ENCODE measurements at regions not wholly inside any gene's neighbourhood (a gene's known extent, or its start where the extent isn't known, plus 50 kb on each side); places are given as distances from the start of the nearest gene placed in this dataset.

DNA sequence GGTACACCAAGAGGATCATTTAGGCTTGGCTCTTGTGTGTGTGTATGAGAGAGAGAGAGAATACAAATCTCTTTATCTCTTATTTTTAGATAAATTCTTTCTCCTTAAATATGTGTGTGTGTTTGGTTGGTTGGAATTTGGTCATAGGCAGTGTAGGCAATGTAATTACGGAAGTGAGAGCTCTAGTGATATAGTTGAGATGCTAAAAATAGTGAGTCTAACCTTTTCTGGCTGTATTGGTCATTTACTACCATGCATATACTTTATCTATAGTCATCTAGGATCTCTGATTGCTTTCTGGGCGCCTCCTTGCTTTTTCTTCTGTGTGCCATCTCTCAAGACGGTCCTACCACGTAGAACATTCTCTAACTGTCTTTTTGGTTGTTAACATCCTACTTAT, 250.2 kb downstream of the NUF2 start:
- DNase-seq (no peak), ATAC-seq (no peak)
- no peaks in the 10 kb centered on the region for H3K4me1 ChIP-seq
- TF ChIP-seq, protein P1, sequence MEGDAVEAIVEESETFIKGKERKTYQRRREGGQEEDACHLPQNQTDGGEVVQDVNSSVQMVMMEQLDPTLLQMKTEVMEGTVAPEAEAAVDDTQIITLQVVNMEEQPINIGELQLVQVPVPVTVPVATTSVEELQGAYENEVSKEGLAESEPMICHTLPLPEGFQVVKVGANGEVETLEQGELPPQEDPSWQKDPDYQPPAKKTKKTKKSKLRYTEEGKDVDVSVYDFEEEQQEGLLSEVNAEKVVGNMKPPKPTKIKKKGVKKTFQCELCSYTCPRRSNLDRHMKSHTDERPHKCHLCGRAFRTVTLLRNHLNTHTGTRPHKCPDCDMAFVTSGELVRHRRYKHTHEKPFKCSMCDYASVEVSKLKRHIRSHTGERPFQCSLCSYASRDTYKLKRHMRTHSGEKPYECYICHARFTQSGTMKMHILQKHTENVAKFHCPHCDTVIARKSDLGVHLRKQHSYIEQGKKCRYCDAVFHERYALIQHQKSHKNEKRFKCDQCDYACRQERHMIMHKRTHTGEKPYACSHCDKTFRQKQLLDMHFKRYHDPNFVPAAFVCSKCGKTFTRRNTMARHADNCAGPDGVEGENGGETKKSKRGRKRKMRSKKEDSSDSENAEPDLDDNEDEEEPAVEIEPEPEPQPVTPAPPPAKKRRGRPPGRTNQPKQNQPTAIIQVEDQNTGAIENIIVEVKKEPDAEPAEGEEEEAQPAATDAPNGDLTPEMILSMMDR (IDR thresholded peaks at IDR 0.05), result no peak
- TF ChIP-seq POLR2A (IDR thresholded peaks at IDR 0.05), result no peak
- no peak overlapping the region for H3K27ac ChIP-seq
- no peak overlapping the region for H3K4me3 ChIP-seq
- H3K9me3 ChIP-seq, result no peaks in the 10 kb centered on the region
- H3K36me3 ChIP-seq, result no peaks in the 10 kb centered on the region
- 45% methylated on average over 4 of the region's 4 CpGs for WGBS (ENCODE audit: insufficient coverage, low coverage, low lambda C conversion rate, missing lambda C conversion rate)
- no peaks in the 10 kb centered on the region for H3K27me3 ChIP-seq
- intact Hi-C loops (cut with DNase I), result no loop called here

DNA sequence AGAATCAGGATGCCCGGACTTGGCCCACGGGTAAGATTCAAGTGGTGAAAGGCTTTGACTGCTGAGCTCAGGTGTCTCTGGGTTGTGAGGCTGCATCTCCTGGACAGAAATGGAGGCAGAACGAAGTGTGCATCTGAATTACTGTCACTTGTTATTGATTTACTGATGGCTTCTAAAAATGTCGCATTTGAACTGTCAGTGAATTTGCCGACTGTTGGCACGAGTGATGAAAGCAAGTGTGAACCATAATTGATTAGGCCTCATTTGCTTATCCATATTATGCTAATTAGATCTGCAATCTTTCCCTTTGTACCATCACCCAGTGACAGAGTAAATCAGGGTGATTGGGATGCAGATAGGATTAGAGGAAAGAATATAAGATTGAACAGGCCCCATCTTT, 252.4 kb downstream of the NUF2 start:
- Histone ChIP-seq H3K9me3 (no peaks in the 10 kb centered on the region), H3K27me3 (no peaks in the 10 kb centered on the region), H3K36me3 (no peaks in the 10 kb centered on the region), H3K4me3 (no peak overlapping the region), H3K4me1 (no peaks in the 10 kb centered on the region), H3K27ac (no peak overlapping the region)
- 72% methylated on average over 6 of the region's 6 CpGs for WGBS (ENCODE audit: insufficient coverage, low coverage, low lambda C conversion rate, missing lambda C conversion rate)
- no peak for ATAC-seq
- DNase-seq, result no peak
- TF ChIP-seq, protein P1 (IDR thresholded peaks at IDR 0.05), result no peak
- TF ChIP-seq POLR2A (IDR thresholded peaks at IDR 0.05), result no peak
- intact Hi-C loops (cut with DNase I), result no loop called here

- TF ChIP-seq, protein P1 (IDR thresholded peaks at IDR 0.05), result no peak
- TF ChIP-seq POLR2A (IDR thresholded peaks at IDR 0.05), result no peak
- H3K4me1 ChIP-seq, result peaks cover 0 to 4% (median 0%) of the 10 kb centered on the region in 4 donors
- WGBS (ENCODE audit: insufficient coverage, low coverage, low lambda C conversion rate, missing lambda C conversion rate), result 32% methylated on average over 2 of the region's 3 CpGs
- H3K27ac ChIP-seq, result no peak overlapping the region
- H3K36me3 ChIP-seq, result no peaks in the 10 kb centered on the region
- no peak for DNase-seq
- H3K4me3 ChIP-seq, result no peak overlapping the region
- ATAC-seq, result no peak
- H3K27me3 ChIP-seq, result no peaks in the 10 kb centered on the region
- no peaks in the 10 kb centered on the region for H3K9me3 ChIP-seq
- intact Hi-C loops (cut with DNase I), result no loop called here
These were observed 259.2 kb downstream of the NUF2 start for GRCh38 chr1:163580926-163581325.

- no peaks in the 10 kb centered on the region for H3K27me3 ChIP-seq
- peaks cover 0 to 7% (median 0%) of the 10 kb centered on the region in 4 donors for H3K4me1 ChIP-seq
- 26% methylated on average over 4 of the region's 4 CpGs for WGBS (ENCODE audit: insufficient coverage, low coverage, low lambda C conversion rate, missing lambda C conversion rate)
- intact Hi-C loops (cut with DNase I), result no loop called here
- TF ChIP-seq, protein P1 (IDR thresholded peaks at IDR 0.05), result no peak
- no peak for TF ChIP-seq POLR2A (IDR thresholded peaks at IDR 0.05)
- no peaks in the 10 kb centered on the region for H3K36me3 ChIP-seq
- H3K4me3 ChIP-seq, result no peak overlapping the region
- DNase-seq (no peak), ATAC-seq (no peak)
- H3K9me3 ChIP-seq, result no peaks in the 10 kb centered on the region
- H3K27ac ChIP-seq, result no peak overlapping the region
These were observed 262.0 kb downstream of the NUF2 start for GRCh38 chr1:163583661-163584181.

DNA sequence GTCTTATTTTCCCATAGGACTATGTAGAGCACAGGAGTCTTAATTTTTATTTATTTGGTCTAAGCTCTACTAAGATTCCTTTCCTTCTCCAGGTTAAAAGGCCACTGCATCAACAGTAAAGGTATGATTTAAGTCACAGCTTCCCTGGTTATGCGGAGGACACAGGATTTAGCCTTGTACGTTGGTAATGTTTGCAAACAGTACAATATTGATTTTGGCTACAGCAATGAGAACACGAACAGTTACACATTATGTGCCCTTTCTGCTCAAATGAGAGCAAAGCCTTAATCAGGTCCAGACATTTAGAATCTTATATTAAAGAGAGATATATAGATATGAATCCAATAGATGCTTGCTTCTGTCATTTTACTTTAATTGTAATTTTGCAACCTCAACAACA, 264.0 kb downstream of the NUF2 start:
- DNase-seq (no peak), ATAC-seq (peak; percentile 95 to 98 (median 97))
- H3K27me3 ChIP-seq, result no peaks in the 10 kb centered on the region
- H3K36me3 ChIP-seq, result no peaks in the 10 kb centered on the region
- no peak overlapping the region for H3K27ac ChIP-seq
- TF ChIP-seq, protein P1 (IDR thresholded peaks at IDR 0.05), result no peak
- TF ChIP-seq POLR2A (IDR thresholded peaks at IDR 0.05), result no peak
- no peak overlapping the region for H3K4me3 ChIP-seq
- WGBS (ENCODE audit: insufficient coverage, low coverage, low lambda C conversion rate, missing lambda C conversion rate), result 10% methylated on average over 3 of the region's 3 CpGs
- H3K9me3 ChIP-seq, result no peaks in the 10 kb centered on the region
- intact Hi-C loops (cut with DNase I), result no loop called here
- peaks cover 0 to 7% (median 0%) of the 10 kb centered on the region in 4 donors for H3K4me1 ChIP-seq

Measured in right lobe of liver (tissue), 6 donors.